A204.1 (cell line): ENCODE measurements at regions not wholly inside any gene's neighbourhood (a gene's known extent, or its start where the extent isn't known, plus 50 kb on each side); places are given as distances from the start of the nearest gene placed in this dataset.
A peak's percentile ranks its signal among the peaks of the same experiment; 100 is the strongest.

Source experiments
- FAIRE-seq: peaks from 2 replicates; lab custom pipeline; 2012; peaks lifted over from hg19 to GRCh38; lab: Jason Lieb, UNC

DNA sequence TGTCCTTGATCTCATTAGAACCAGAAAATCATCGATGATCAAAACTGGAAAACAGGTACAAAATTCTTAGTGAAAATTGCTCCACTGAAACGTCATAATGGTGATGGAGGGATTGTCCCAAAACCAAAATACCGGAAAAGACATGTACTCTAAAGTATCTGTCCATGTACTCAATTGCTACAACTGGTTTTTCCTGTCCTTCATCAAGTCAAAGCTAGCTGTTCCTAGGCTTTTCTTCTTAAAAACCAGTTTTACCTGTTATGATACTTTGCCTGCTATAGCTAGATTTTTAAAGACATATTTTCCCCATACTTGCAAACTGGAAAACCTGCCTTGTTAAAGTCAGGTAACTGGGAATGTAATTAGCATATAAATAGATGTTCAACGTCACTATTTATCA is 50.5 kb upstream of the LRRC1 start:
- no peak for FAIRE-seq

DNA sequence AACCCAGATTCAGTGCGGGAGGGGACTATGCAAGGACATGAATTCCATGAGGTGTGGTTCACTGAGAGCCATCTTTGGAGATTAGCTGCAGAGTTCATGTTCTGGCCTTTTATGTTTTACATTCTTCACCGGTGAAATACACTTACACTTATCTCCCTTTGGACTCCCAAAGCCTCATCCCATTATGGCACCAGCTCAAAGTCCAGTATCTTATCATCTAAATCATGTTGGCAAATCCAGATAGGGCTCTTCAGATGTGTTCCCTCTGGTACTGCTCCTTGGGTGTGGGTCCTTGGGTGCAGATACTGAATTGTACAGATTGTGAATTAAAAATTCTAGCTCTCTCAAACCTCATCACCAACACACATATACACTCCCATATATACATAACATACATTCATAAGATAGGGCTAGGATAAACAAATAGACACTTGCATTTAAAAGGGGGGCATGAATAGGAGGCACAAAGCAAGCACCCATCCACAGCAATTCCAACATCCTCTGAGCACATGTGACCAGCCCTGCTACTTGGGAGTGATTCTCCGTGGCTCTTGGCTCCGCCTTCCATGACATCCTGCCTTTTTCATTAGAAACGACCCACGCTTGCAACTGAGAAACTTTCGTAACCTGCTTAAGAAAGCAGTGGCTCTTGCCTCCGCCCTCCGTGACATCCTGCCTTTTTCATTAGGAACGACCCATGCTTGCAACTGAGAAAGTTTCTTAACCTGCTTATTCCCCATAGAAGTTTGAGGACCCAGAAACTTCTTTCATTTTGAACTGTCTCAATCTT is 53.6 kb upstream of the LRRC1 start:
- no peak for FAIRE-seq

DNA sequence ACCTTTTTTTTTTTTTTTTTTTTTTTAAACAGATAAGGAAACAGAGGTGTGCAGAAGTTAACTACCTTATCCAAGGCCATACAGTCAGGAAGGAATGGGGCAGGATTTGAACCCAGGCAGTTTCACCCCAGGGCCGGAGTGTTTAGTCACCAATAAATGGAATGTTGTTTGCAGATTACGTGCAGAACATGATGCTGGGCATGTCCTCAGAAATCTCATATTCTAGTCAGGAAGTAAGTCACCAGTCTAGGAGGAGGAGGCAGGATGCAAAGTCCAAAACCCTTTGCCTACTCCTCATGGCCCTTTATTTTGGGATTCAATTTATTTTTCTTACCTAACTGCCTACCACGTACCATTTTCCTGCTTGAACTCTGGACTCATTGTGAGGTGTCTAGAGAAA is 57.1 kb upstream of the LRRC1 start:
- FAIRE-seq, result no peak

DNA sequence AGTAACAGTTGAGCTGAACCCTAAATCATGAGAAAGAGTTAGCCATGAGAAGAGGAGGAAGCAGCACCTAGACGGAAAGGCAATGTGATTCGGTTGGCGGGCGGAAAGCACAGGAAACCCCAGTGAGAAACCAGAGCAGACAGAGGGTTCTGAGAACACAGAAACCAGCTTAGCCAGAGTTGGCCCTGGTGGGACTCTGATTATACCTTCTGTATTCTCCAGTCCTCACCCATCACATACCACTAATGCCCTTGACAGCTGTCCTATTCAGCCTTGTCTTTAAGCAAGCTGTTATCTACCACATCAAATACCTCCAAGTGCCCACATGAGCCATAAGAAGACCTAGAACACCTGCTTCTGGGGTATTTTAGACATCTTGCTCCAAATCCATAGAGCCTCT is 58.9 kb upstream of the LRRC1 start:
- no peak for FAIRE-seq

DNA sequence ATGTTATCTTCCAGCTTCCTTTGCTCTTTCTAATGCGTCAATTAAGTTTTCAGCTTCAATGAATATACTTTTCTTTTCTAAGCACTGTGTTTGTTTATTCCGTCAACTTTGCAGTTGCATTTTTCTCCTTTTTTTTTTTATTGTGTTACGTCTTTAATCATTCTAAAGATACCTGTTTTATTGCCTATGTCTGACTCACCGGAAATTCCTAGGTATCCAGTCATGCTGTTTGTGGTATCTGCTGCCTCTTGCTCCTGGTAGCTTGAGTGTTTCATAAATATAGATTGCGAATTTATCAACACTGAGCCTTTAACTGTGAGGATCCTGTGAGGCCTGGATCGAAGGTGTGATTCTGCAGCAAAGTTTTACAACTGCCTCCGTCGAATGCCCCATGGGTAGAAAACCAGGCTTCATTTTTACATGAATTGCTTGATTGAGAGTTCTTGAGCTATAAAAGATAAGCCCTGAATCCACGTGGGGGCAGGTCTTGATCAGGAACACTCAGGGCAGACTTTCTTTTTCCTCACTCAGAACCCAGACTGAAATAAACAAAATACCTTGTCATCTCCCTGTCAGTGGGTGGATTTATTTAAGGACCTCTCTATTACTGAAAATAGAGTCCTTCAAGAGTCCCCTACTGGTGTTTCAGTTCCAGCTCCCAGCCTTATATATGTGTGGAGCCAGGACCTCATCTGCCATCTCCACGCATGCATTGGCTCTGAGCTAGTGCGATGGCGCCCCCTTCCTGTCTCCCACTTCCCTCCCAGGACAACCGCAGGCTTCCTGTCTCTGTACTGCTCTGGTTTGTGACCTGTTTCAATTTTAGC is 60.1 kb upstream of the LRRC1 start:
- FAIRE-seq, result no peak

DNA sequence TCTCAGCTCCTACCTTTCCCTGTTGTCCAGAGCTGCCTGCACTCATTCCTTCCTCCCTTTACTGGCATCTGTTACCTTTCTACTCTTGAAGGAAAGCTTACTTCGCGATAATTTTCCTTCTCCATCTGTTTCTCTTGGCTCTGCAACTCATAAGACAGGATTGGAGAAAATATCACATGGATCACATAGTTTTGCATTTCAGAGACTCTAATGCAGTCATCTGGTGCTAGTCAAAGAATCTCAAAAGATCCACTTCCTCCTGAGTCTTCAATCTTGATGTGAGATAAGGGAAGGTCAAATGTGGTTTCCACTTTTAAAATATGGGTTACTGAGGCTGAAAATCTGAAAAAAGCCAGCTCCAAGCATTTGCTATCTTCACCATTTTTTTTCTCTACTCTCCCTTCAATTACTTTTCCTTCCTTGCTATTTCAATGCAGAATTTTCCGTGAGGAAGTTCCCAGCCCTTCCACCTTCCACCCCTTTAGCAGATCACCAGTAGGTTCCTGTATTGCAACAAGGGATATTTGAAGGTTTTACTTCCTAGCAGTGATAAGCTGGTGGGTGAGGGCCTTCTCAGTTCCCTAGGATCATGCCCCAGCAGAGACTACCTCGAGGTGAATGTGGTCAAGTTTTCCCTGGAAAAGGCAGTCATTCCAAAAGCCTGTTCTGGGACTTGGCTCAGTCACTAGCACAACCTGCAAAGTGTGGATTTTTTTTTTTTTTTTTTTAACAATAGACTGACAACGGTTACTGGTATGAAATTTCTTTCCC is 62.8 kb upstream of the LRRC1 start:
- no peak for FAIRE-seq

DNA sequence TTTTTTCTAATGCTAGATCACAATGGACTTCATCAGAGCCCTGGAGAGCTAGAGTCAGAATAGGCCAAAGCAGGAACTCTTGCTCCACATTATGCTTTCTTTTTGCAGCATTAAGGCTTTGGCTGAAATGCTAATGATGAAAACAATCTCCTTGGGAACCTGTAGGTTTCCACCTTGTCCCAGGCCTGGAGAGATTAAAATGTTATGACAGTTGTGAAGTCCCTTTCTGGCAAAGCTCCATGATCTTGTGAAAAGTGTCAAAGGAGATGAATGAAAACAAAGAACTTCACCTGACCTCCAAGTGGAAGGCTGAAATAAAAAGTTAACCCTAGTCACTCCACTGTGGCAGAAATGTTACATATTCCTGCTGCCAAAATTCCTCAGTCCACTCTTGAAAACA is 64.0 kb upstream of the LRRC1 start:
- FAIRE-seq, result no peak

DNA sequence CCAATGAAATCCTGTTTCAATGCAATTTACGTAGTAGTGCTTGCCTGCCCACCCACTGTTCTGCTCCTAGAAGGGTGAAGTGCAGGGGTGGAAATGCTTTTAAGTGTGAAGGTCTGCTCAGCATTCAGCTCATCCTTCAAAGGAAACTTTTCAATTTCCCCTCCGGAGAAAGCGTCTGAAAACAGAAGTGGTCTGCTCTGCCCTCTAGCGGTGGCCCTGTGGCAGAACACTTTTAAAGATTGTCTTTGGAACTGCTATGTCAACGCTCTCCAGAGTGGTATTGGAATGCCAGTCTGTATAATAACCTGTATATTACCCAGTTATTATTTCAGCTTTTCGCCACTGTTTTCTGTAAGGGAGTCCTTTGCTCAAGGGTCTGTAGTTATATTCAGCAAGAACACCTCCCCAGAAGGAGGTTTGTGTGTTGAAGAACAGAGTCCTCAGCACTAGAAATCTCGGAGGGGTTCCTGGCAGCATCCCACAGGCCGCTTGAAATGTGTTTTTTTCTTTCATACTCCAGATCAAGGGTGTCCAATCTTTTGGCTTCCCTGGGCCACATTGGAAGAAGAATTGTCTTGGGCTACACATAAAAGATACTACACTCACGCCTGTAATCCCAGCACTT is 63.1 kb upstream of the KLHL31 start:
- FAIRE-seq, result peak; percentile 11

DNA sequence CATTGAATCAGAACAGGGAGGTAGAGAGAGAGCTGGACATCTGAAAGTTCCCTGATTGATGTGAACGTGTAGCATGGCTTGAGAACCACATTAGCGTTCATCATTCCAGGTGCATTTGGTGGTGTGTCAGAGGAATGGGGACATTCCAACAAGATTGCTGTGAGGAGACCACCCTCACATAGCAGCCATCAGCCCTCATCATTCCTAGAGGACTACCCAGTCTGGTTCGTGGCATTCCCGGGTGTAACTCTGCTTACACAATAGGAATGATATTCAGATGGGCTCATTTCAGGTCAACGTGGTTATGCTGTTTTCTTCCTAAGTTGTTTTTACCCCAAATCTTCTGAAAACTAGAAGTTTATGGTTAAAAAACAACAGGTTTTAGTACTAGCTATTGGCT is 62.2 kb upstream of the KLHL31 start:
- no peak for FAIRE-seq

DNA sequence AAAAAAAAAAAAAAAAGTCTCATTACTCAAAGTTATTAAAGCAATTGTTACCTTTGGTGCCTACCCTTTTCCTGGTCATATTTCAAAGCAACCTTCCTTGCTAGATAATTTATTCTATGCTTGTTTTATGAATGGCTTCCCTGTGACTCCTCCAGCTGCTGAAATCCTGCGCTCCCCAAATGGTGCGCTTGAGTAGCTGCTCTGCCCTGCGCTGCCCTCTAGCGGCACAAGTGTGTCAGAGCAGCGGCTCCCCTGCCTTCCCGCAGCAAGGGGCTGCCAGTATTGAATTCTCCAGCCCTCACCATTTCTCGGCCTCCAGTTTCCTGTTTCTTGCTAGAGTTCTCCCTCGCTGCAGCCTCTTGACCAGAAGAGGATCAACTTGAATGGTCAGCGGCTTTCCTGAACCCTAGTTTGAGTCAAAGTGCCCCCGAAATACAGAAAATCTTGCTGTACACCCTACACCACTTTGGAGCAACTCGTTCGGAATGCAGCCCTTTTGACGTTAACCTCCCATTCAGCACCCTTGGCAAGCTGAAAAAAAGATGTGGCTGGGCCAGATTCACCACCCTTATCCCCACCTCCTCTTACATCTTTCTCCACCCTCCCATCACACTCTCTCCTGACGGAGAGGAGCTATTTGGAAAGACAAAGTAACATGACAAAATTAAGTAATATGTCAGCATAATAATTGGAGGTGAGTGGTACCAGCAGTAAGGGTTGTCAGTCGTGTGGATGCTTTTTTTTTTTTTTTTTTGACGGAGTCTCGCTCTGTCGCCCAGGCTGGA is 60.4 kb upstream of the KLHL31 start:
- no peak for FAIRE-seq

DNA sequence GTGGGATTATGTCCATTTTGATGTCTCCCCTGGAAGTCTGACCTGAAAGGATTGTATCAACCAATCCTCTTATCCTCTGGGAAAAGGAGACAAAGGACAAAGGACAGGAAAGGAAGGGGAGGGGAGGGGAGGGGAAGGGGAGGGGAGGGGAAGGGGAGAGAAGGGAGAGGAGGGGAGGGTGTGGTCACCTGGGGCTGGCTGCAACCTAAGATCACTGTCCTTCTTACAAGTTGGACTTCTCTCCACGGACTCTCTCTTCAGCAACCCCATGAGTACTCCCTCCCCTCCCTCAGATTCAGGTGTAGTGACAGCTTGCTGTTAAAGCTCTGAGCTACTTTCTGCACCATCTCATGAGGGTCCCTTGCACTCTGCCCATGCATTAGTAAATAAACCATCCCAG is 58.9 kb upstream of the KLHL31 start:
- FAIRE-seq, result no peak

DNA sequence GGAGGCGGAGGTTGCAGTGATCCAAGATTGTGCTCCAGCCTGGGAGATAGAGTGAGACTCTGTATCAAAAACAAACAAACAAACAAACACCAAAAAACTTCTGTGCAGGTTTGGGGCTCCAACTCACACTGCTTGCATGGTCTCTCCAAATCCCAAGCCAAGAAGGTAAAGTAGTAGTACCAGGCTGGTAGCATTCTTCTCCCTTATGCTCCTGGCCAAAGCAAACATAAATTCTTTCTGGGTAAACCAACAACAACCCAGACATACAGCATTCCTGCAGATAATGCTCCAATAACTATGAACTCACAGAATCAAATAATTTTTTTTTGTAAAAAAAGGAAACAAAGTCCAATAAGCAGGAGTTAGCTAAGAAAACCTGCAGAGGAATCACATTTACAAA is 57.8 kb upstream of the KLHL31 start:
- FAIRE-seq, result no peak

DNA sequence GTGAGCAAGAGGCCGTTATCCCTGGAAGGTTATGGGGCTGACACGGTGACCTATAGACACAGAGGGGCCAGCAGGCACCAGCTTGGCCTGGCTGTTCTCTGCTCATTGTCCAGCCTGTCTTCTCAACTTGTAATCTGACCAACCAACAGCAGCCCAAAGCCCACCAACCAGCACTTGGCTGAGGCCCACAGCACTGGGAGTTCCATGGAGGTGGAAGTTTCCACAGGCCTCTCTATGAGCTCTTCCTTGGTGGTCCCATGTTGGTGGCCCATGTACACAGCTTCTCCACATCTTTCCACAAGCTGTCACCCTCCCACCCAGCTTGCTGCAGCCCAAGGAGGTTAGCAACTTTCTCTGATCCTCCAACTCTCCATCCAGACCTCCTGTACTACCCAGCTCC is 56.2 kb upstream of the KLHL31 start:
- no peak for FAIRE-seq

DNA sequence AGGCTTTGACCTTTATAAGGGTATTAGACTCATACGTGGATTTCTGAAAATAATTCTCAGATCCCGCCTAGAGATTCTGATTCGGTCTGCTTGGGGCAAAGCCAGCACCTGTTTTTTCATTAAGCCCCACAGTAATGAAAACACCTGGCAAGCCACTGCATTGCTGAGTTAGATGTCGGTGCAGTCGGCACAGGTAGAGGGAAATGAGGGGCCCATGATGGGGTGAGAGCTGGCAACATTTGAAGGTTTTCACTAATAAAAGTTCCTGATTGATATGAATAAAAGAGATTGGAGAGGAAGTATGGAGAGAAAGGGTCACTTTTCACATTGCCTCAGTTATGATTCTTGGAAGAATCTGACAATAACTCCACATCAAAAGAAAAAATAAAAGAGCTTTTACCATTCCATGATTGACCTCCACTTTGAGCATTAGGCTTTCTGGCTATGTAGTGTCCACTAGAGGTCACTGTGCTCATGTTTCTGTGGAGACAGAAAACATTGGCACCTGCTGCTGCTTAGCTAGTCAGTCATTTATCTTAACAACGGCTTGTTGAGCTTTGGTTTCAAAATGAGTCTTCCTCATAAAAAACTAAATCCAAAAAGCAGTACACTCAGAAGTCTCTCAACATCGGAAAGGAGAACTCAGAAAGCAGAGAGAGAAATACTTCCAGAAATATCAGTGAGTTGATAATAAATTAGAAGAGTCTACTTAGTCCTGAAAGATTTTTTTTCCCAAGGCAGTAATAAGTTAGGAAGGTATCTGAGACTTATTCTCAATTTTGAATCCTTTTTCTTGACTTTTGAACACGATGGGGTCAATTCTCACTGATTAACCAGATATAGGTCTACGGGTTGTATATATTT is 53.3 kb upstream of the KLHL31 start:
- peak; percentile 85 for FAIRE-seq

DNA sequence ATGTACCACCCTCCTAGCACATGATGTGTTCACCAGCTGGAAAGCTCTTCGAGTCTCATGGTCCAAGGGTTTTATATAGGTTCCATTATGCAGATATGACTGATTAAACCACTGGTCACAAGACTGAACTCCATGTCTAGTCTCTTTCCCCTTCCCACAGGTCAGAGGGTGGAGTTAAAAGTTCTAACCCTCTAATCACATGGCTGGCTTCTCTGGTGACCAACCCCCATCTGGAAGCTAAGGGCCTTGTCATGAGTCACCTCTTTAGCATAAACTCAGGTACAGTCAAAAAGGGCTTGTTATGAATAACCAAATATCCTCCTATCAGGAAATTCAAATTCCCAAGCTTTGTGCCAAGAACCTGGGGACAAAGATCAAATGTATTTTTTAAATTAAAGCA is 52.0 kb upstream of the KLHL31 start:
- FAIRE-seq, result no peak

DNA sequence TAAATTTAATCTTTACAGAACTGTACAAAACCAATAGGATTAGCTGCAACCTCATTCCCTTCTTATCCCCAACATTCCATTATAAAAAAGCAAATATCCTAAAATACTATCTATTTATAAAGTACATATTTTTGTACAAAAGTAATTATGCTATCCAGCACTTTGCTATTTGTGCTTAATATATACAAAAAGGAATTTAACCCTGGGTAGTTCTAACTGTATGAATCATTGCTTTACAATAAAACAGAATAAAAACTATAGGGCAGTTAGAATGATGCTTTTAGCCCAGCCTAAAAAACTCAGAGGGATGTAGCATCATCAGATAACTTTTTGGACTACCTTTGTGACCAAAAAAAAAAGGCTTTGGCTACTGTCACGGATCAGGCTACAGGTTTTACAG is 49.9 kb upstream of the KLHL31 start:
- no peak for FAIRE-seq
